ENCODE measurements at regions not wholly inside any gene's neighbourhood (a gene's known extent, or its start where the extent isn't known, plus 50 kb on each side); places are given as distances from the start of the nearest gene placed in this dataset.

DNA sequence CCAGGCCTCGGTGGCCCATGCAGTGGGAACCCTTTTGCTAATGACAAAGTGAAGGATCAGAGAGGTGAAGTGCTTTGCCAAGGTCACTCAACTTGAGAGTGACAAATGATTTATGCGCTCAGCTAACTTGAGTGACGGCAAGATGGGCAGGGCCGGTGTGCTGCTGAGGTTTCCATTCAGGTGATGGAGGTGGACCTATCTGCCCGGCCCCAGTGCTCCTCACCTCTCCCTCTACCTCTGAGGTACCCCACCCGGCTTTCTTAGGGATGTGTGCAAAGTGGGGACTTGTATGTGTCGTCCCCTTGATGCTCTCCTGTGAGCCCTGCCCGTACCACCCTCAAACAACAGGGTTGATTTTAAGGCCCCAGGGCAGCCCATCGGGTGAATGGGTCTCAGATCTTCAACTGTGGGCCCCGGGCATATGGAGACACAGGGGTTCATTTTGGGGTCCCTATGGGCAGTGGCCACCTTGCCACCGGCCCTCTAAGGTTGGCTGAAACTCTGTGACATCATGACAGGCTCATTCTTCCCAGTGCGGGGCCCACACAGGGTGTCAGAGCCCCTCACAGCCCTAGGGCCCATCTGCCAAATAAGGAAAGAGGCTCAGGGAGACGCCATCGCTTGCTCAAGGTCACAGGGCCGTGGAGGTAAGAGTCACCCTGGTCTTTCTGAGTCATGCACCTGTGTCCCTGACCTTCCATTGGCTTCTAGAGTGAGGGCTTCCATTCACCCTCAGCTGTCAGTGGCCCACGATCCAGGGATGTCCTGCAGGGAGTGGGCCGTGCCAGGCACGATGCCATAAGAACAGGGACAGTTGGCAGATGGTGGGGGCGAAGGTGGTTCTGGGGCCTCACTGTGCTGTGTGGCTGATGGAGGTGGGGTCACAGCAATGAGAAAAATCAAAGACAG, 170.6 kb upstream of the MVB12B start:
- DNase-seq (ENCODE audit: extremely low read depth in 1 of 4, low spot score in 3 of 4) (no peak), ATAC-seq (no peak), FAIRE-seq (no peak)
- Histone ChIP-seq H3K36me3 (ENCODE audit: control insufficient read depth, insufficient read depth, low read length) (no peaks in the 10 kb centered on the region), H3K4me3 (no peak overlapping the region), H3K27ac (ENCODE audit: extremely low read depth, low read depth, low read length) (no peak overlapping the region), H3K4me1 (replicated peaks in 1 of 2; ENCODE audit: control insufficient read depth in 2 of 2, insufficient read depth in 2 of 2, low read length in 2 of 2) (no peaks in the 10 kb centered on the region), H2AFZ (ENCODE audit: low read depth, low read length) (no peak overlapping the region), H3K79me2 (ENCODE audit: control insufficient read depth, insufficient read depth, low read length) (no peaks in the 10 kb centered on the region), H3K9me3 (replicated peaks; ENCODE audit: control insufficient read depth, insufficient read depth, low read depth, low read length) (no peaks in the 10 kb centered on the region), H3K9me1 (ENCODE audit: control insufficient read depth, insufficient read depth, low read length) (no peaks in the 10 kb centered on the region), H3K27me3 (ENCODE audit: control insufficient read depth in 2 of 2, insufficient read depth in 2 of 2, low read length in 2 of 2) (peaks cover 3 to 39% of the 10 kb centered on the region in 2 experiments; a peak in 4 of 5 replicates), H4K20me1 (replicated peaks; ENCODE audit: control insufficient read depth, insufficient read depth, low read length) (no peaks in the 10 kb centered on the region; the same call in 1 of the 2 replicates), H3K4me2 (ENCODE audit: insufficient read depth, low read length) (no peak overlapping the region), H3K9ac (ENCODE audit: insufficient read depth in 1 of 2, low read depth in 2 of 2, low read length in 2 of 2) (no peak overlapping the region)
- in situ Hi-C loops (cut with MboI): no loop called here
- POLR2A ChIA-PET: interaction anchor here (0.6 kb wide), 1 partner anchor 1806 kb away, joined by 3 read pairs; no protein-coding TSS in a partner anchor
- CTCF ChIA-PET (ENCODE audit: low intra/inter-chr PET ratio): no interaction called here
- no TSS peak for BruUV-seq (replicated peaks)
- intact Hi-C loops (cut with micrococcal nuclease): no loop called here
- TF ChIP-seq, protein P1, sequence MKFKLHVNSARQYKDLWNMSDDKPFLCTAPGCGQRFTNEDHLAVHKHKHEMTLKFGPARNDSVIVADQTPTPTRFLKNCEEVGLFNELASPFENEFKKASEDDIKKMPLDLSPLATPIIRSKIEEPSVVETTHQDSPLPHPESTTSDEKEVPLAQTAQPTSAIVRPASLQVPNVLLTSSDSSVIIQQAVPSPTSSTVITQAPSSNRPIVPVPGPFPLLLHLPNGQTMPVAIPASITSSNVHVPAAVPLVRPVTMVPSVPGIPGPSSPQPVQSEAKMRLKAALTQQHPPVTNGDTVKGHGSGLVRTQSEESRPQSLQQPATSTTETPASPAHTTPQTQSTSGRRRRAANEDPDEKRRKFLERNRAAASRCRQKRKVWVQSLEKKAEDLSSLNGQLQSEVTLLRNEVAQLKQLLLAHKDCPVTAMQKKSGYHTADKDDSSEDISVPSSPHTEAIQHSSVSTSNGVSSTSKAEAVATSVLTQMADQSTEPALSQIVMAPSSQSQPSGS (CRISPR knock-in tag; IDR thresholded peaks at IDR 0.05): no peak
- TF ChIP-seq WHSC1 (IDR thresholded peaks at IDR 0.05; ENCODE audit: low read length) (no peak), PKNOX1 (IDR thresholded peaks at IDR 0.05) (0 out of 2 replicates have a peak, but pooled peaks have one; percentile 21)
- TF ChIP-seq, protein P2, sequence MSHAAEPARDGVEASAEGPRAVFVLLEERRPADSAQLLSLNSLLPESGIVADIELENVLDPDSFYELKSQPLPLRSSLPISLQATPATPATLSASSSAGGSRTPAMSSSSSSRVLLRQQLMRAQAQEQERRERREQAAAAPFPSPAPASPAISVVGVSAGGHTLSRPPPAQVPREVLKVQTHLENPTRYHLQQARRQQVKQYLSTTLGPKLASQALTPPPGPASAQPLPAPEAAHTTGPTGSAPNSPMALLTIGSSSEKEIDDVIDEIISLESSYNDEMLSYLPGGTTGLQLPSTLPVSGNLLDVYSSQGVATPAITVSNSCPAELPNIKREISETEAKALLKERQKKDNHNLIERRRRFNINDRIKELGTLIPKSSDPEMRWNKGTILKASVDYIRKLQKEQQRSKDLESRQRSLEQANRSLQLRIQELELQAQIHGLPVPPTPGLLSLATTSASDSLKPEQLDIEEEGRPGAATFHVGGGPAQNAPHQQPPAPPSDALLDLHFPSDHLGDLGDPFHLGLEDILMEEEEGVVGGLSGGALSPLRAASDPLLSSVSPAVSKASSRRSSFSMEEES (CRISPR knock-in tag; IDR thresholded peaks at IDR 0.05): no peak
- under 1% methylated on average over 18 of the region's 19 CpGs for WGBS (ENCODE audit: insufficient coverage, low coverage, missing lambda C conversion rate)

Measured in K562 (cell line).